Cardiac septum (tissue), 1 donor: ENCODE measurements at regions not wholly inside any gene's neighbourhood (a gene's known extent, or its start where the extent isn't known, plus 50 kb on each side); places are given as distances from the start of the nearest gene placed in this dataset.

ENCODE experiments used
- DNase-seq: peaks from one replicate; pipeline ENCODE4 v3.0.0-alpha.2; 2020; ENCODE audit warnings: low spot score
- intact Hi-C: fragments of 100-400 bp; cut with DNase I; formaldehyde crosslinking; loops from one replicate; pipeline ENCODE4 v1.14.0; 2022
- donor health status: DM: no; HTN: no; CAD: no.

GRCh38 chr13:91115776-91116175 lies 231.7 kb upstream of the MIR17HG start:
- no peak for DNase-seq
- intact Hi-C loops, result no loop called here

GRCh38 chr13:91117351-91117750 lies 230.1 kb upstream of the MIR17HG start:
- intact Hi-C loops, result no loop called here
- DNase-seq, result no peak

GRCh38 chr13:91119643-91120042 lies 227.8 kb upstream of the MIR17HG start:
- no peak for DNase-seq
- intact Hi-C loops, result no loop called here

GRCh38 chr13:91122766-91123165 lies 224.7 kb upstream of the MIR17HG start:
- no peak for DNase-seq
- intact Hi-C loops, result no loop called here

GRCh38 chr13:91123456-91124127 lies 223.9 kb upstream of the MIR17HG start:
- DNase-seq, result no peak
- intact Hi-C loops, result no loop called here

GRCh38 chr13:91126806-91127205 lies 220.7 kb upstream of the MIR17HG start:
- no peak for DNase-seq
- intact Hi-C loops, result no loop called here

GRCh38 chr13:91127995-91128394 lies 219.5 kb upstream of the MIR17HG start:
- DNase-seq, result no peak
- intact Hi-C loops, result no loop called here

GRCh38 chr13:91132381-91132780 lies 215.1 kb upstream of the MIR17HG start:
- DNase-seq, result no peak
- intact Hi-C loops, result loop anchor here (5.0 kb wide), 1 partner anchor 55 kb away; no protein-coding TSS in a partner anchor

GRCh38 chr13:91132786-91133185 lies 214.7 kb upstream of the MIR17HG start:
- intact Hi-C loops, result loop anchor here (5.0 kb wide), 1 partner anchor 55 kb away; no protein-coding TSS in a partner anchor
- no peak for DNase-seq

- DNase-seq, result no peak
- intact Hi-C loops, result loop anchor here (5.0 kb wide), 1 partner anchor 53 kb away; no protein-coding TSS in a partner anchor
Measured at GRCh38 chr13:91133941-91134802, 213.3 kb upstream of the MIR17HG start.

- intact Hi-C loops, result loop anchor here (5.0 kb wide), 1 partner anchor 53 kb away; no protein-coding TSS in a partner anchor
- DNase-seq, result no peak
Measured at GRCh38 chr13:91134803-91135184, 212.7 kb upstream of the MIR17HG start.

GRCh38 chr13:91135376-91135775 lies 212.1 kb upstream of the MIR17HG start:
- intact Hi-C loops, result no loop called here
- no peak for DNase-seq

GRCh38 chr13:91135968-91136367 lies 211.5 kb upstream of the MIR17HG start:
- intact Hi-C loops, result no loop called here

GRCh38 chr13:91136806-91137205 lies 210.7 kb upstream of the MIR17HG start:
- intact Hi-C loops, result no loop called here

More at GRCh38 chr13:91135968-91136367, 211.5 kb upstream of the MIR17HG start:
- DNase-seq, result no peak

GRCh38 chr13:91139232-91139631 lies 208.3 kb upstream of the MIR17HG start:
- intact Hi-C loops, result no loop called here

More at GRCh38 chr13:91136806-91137205, 210.7 kb upstream of the MIR17HG start:
- DNase-seq, result no peak

GRCh38 chr13:91141543-91142061 lies 205.9 kb upstream of the MIR17HG start:
- intact Hi-C loops, result no loop called here
- no peak for DNase-seq

More at GRCh38 chr13:91139232-91139631, 208.3 kb upstream of the MIR17HG start:
- no peak for DNase-seq

- no peak for DNase-seq
- intact Hi-C loops, result no loop called here
Measured at GRCh38 chr13:91142572-91142971, 204.9 kb upstream of the MIR17HG start.

GRCh38 chr13:91144054-91144453 lies 203.4 kb upstream of the MIR17HG start:
- no peak for DNase-seq
- intact Hi-C loops, result no loop called here

- no peak for DNase-seq
- intact Hi-C loops, result no loop called here
Measured at GRCh38 chr13:91144486-91144885, 203.0 kb upstream of the MIR17HG start.

GRCh38 chr13:91145571-91146205 lies 201.8 kb upstream of the MIR17HG start:
- DNase-seq, result no peak
- intact Hi-C loops, result no loop called here
